Vagina (tissue), 2 donors: ENCODE measurements at regions not wholly inside any gene's neighbourhood (a gene's known extent, or its start where the extent isn't known, plus 50 kb on each side); places are given as distances from the start of the nearest gene placed in this dataset.

ENCODE experiments used
- POLR2AphosphoS5 ChIP-seq, 2 donors: sonication (generic); formaldehyde crosslinking; IDR thresholded peaks; one replicate each; pipeline ENCODE4 v1.9.0; 2017; ENCODE audit warnings: antibody characterized with exemption in 2 of 2, mild to moderate bottlenecking in 2 of 2, low read depth in 1 of 2; ENCODE audit not compliant: insufficient read depth in 1 of 2
- TF ChIP-seq, protein P1 (sequence below), 3 experiments: fragments of 450-650 bp in 2 of 3; fragments of 200-600 bp in 1 of 3; sonication (generic) in 1 of 3; IDR thresholded peaks; one replicate each; pipeline ENCODE4 v1.5.1; 2017 to 2019; ENCODE audit warnings: antibody characterized with exemption in 3 of 3, mild to moderate bottlenecking in 2 of 3, moderate library complexity in 2 of 3

- TF ChIP-seq, protein P1, sequence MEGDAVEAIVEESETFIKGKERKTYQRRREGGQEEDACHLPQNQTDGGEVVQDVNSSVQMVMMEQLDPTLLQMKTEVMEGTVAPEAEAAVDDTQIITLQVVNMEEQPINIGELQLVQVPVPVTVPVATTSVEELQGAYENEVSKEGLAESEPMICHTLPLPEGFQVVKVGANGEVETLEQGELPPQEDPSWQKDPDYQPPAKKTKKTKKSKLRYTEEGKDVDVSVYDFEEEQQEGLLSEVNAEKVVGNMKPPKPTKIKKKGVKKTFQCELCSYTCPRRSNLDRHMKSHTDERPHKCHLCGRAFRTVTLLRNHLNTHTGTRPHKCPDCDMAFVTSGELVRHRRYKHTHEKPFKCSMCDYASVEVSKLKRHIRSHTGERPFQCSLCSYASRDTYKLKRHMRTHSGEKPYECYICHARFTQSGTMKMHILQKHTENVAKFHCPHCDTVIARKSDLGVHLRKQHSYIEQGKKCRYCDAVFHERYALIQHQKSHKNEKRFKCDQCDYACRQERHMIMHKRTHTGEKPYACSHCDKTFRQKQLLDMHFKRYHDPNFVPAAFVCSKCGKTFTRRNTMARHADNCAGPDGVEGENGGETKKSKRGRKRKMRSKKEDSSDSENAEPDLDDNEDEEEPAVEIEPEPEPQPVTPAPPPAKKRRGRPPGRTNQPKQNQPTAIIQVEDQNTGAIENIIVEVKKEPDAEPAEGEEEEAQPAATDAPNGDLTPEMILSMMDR (IDR thresholded peaks at IDR 0.05): no peak
- TF ChIP-seq POLR2AphosphoS5 (IDR thresholded peaks at IDR 0.05; ENCODE audit: insufficient read depth in 1 of 2, low read depth in 1 of 2): no peak
Observed at GRCh38 chr2:37587817-37588216, 83.6 kb downstream of the CDC42EP3 start.
